ENCODE measurements at regions not wholly inside any gene's neighbourhood (a gene's known extent, or its start where the extent isn't known, plus 50 kb on each side); places are given as distances from the start of the nearest gene placed in this dataset.

DNA sequence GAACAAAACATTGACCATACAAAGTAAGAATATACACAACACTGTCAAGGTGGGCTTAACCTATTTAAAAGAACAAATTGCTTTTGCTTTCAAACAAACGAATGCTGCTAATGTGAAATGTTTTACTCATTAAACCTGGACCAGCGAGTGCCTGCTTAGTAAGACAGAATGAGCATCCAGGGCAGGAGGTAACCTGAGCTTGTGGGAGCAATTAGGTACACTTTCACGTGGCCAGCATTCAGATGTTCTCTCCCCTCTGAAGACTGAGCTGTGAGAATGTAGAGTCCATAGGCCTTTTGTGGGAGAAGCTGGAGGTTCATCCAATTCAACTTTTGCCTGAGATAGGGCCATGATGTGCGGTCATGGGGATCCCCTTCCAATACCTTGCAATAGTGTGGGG, 266.5 kb downstream of the TSN start:
- peak overlapping the region in 2 of 3 experiments; percentile 10 to 78 for H3K27ac Mint-ChIP-seq
- no peak overlapping the region for H3K4me3 Mint-ChIP-seq
- TF ChIP-seq, protein P1, sequence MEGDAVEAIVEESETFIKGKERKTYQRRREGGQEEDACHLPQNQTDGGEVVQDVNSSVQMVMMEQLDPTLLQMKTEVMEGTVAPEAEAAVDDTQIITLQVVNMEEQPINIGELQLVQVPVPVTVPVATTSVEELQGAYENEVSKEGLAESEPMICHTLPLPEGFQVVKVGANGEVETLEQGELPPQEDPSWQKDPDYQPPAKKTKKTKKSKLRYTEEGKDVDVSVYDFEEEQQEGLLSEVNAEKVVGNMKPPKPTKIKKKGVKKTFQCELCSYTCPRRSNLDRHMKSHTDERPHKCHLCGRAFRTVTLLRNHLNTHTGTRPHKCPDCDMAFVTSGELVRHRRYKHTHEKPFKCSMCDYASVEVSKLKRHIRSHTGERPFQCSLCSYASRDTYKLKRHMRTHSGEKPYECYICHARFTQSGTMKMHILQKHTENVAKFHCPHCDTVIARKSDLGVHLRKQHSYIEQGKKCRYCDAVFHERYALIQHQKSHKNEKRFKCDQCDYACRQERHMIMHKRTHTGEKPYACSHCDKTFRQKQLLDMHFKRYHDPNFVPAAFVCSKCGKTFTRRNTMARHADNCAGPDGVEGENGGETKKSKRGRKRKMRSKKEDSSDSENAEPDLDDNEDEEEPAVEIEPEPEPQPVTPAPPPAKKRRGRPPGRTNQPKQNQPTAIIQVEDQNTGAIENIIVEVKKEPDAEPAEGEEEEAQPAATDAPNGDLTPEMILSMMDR (IDR thresholded peaks at IDR 0.05; ENCODE audit: unreplicated experiment in 3 of 3): no peak
- H3K36me3 Mint-ChIP-seq (ENCODE audit: low read depth): no peaks in the 10 kb centered on the region
- H3K4me1 Mint-ChIP-seq: peaks cover 47% of the 10 kb centered on the region
- H3K9me3 Mint-ChIP-seq: no peaks in the 10 kb centered on the region
- H3K27me3 Mint-ChIP-seq (ENCODE audit: low read depth): peaks cover 9% of the 10 kb centered on the region

DNA sequence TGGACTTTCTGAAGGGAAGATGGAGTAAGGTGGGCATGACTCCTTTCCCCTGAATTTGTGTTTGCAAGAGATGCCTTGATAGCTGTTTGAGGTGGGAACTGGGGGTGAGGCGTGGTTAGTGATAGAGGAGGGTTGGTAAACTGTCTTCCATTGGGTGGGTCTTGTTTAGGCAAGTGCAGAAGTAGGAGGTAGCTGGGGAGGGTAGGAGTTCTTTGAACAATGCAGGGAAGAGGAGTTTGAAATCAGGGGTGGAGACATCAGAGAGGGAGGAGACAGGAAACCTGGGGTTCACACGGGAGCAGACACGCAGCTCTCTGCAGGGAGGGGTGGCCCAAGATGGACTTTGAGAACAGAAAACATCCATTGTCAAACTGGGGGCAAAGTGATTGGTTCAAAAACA, 267.1 kb downstream of the TSN start:
- Mint-ChIP-seq H3K4me3 (no peak overlapping the region), H3K9me3 (no peaks in the 10 kb centered on the region), H3K4me1 (peaks cover 47% of the 10 kb centered on the region), H3K27me3 (ENCODE audit: low read depth) (peaks cover 9% of the 10 kb centered on the region), H3K27ac (peak overlapping the region in 2 of 3 experiments; percentile 10 to 78), H3K36me3 (ENCODE audit: low read depth) (no peaks in the 10 kb centered on the region)
- TF ChIP-seq, protein P1 (IDR thresholded peaks at IDR 0.05; ENCODE audit: unreplicated experiment in 3 of 3): no peak

DNA sequence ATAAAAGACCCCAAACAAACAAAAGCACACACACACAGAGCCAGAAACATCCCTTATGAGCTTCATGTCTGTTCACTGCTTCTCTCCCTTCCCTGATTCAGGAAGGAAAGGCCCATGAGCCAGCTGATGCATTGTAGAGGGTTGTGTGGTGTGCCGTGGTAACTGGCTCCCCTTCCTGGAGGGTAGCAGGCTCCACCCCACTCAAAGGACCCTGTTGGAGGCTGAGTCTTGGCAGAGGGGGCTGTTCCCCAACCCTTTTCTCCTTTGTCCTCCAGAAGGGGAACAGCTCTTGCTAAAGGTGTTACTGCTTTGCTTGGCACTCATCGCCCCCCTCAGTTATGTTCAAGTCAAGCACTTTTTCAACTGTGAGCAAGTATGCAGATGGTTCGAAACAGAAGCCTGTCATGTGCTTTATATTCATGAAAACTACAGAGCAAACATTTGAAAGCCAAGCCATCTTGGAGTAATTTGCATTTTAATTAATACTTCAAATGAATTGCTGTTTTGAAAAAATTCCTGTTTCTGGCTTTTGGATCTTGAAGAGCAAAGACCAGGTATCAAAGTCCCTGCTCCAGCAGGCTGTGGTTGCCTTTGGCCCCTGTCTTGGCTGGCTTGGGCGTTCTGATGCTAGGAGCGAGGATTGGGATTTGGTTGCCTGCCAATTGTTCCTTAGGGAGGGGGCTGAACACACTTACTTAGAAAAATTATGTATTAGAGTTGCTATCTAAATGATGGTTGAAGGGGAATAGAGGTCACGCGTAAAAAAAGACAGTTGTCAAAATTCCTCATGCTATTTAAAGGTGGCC, 267.8 kb downstream of the TSN start:
- peak overlapping the region in 2 of 3 experiments; percentile 78 to 89 for H3K27ac Mint-ChIP-seq
- no peaks in the 10 kb centered on the region for H3K9me3 Mint-ChIP-seq
- H3K27me3 Mint-ChIP-seq (ENCODE audit: low read depth): peaks cover 9% of the 10 kb centered on the region
- H3K36me3 Mint-ChIP-seq (ENCODE audit: low read depth): no peaks in the 10 kb centered on the region
- TF ChIP-seq, protein P1 (IDR thresholded peaks at IDR 0.05; ENCODE audit: unreplicated experiment in 3 of 3): no peak
- peaks cover 48% of the 10 kb centered on the region for H3K4me1 Mint-ChIP-seq
- H3K4me3 Mint-ChIP-seq: peak overlapping the region in 1 of 3 experiments; percentile 8

DNA sequence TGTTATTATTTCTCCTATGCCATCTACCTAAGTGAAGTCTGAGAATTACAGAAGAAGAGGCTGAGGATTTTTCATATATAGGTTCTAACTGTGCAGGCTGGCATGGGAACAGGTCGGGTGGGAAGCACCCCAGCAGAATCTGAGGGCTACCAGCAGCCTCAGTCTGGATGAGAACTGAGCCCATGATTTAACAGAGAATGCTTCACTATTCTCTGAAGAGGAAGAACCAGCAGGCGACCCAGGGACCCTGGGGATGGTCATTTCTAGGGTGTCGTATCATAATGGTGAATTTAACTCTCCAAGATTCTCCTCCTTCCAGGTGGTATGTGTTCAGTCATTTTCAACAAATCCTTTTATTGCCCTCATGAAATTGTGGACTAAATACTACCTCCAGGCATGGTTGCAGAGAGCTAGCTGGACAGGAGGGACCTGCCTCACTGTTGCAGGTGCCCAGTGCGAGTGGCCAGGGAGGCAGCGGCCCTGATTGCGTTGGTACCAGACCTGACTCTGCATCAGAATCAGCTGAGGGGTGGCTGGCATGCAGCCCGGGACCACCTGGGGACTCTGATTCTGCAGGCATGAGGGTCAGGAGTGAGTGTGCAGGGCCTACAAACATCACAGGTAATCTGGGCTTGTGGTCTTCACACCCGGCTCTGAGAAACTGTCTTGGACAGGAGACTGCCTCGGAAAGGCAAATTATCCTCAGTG, 272.2 kb downstream of the TSN start:
- Mint-ChIP-seq H3K27ac (peak overlapping the region in 2 of 3 experiments; percentile 38 to 61), H3K4me3 (no peak overlapping the region), H3K36me3 (ENCODE audit: low read depth) (no peaks in the 10 kb centered on the region), H3K4me1 (peaks cover 33% of the 10 kb centered on the region), H3K27me3 (ENCODE audit: low read depth) (peaks cover 4% of the 10 kb centered on the region), H3K9me3 (peaks cover 3% of the 10 kb centered on the region)
- TF ChIP-seq, protein P1 (IDR thresholded peaks at IDR 0.05; ENCODE audit: unreplicated experiment in 3 of 3): no peak

DNA sequence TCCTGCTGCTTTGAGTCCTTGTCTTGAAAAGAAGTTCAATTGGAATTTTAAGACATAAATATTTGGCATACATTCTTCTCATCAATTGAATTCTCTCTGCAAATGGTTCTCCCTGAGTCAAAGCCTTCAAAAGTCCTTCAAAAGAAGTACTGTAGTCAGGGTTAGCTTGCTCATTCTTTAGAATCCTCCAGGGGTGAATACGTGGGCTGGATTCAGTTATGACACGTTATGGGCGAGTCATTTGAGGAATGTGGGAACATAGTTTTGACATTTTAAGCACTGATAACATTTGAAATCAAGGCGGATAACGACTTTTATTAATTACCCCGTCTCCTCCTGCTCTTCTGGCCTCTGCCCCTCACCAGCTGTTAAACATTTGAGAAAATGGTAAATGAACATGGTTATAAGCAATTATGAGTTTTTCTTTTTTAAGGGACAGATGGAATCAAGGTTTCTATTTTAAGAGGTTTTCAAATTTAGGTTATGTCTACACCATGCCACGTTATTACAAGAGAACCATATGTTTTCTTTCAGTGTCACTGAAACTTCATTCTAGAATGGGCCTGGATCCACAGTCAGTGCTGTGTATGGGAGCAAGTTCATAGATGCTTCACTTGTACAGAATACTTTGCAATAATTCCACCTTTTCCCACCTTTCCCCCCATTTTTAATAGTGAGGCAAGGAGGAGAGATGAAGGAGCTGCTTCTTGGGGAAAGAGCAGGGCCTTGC, 273.1 kb downstream of the TSN start:
- H3K27me3 Mint-ChIP-seq (ENCODE audit: low read depth): peaks cover 3% of the 10 kb centered on the region
- H3K36me3 Mint-ChIP-seq (ENCODE audit: low read depth): no peaks in the 10 kb centered on the region
- TF ChIP-seq, protein P1 (IDR thresholded peaks at IDR 0.05; ENCODE audit: unreplicated experiment in 3 of 3): no peak
- H3K4me1 Mint-ChIP-seq: peaks cover 26% of the 10 kb centered on the region
- H3K27ac Mint-ChIP-seq: peak overlapping the region; percentile 1 to 61 (median 38)
- no peak overlapping the region for H3K4me3 Mint-ChIP-seq
- peaks cover 3% of the 10 kb centered on the region for H3K9me3 Mint-ChIP-seq
